ENCODE measurements at regions not wholly inside any gene's neighbourhood (a gene's known extent, or its start where the extent isn't known, plus 50 kb on each side); places are given as distances from the start of the nearest gene placed in this dataset.

GRCh38 chr7:120185940-120186682, 86.9 kb upstream of the KCND2 start:
- Histone ChIP-seq H3K9me2 (replicated peaks; ENCODE audit: control insufficient read depth, low read length) (no peaks in the 10 kb centered on the region), H4K20me1 (ENCODE audit: control insufficient read depth, insufficient read depth, low read depth, low read length) (no peaks in the 10 kb centered on the region), H3K27me3 (ENCODE audit: control insufficient read depth, low read length) (no peaks in the 10 kb centered on the region), H3K27ac (ENCODE audit: low read depth, low read length) (no peak overlapping the region), H3K9me3 (ENCODE audit: control insufficient read depth, insufficient read depth, low read length) (no peaks in the 10 kb centered on the region), H3K79me2 (ENCODE audit: control insufficient read depth, low read length) (no peaks in the 10 kb centered on the region), H3K4me2 (ENCODE audit: low read length) (no peak overlapping the region), H3K36me3 (ENCODE audit: control insufficient read depth, low read length) (no peaks in the 10 kb centered on the region), H3F3A (ENCODE audit: control insufficient read depth, insufficient read depth) (no peaks in the 10 kb centered on the region), H3K4me3 (ENCODE audit: low read length) (no peak overlapping the region), H3K4me1 (ENCODE audit: control insufficient read depth, low read length) (no peaks in the 10 kb centered on the region)
- TF ChIP-seq CTCF (IDR thresholded peaks at IDR 0.05; ENCODE audit: low read depth, low read length, poor library complexity, severe bottlenecking) (no peak), EZH2phosphoT487 (IDR thresholded peaks at IDR 0.05; ENCODE audit: borderline replicate concordance, low read length) (no peak)

- TF ChIP-seq CTCF (IDR thresholded peaks at IDR 0.05; ENCODE audit: low read depth, low read length, poor library complexity, severe bottlenecking) = no peak
- TF ChIP-seq EZH2phosphoT487 (IDR thresholded peaks at IDR 0.05; ENCODE audit: borderline replicate concordance, low read length) = no peak
- Histone ChIP-seq H3F3A (ENCODE audit: control insufficient read depth, insufficient read depth) (no peaks in the 10 kb centered on the region), H3K4me1 (ENCODE audit: control insufficient read depth, low read length) (no peaks in the 10 kb centered on the region), H3K4me3 (ENCODE audit: low read length) (no peak overlapping the region), H3K36me3 (ENCODE audit: control insufficient read depth, low read length) (no peaks in the 10 kb centered on the region), H3K4me2 (ENCODE audit: low read length) (no peak overlapping the region), H3K9me3 (ENCODE audit: control insufficient read depth, insufficient read depth, low read length) (no peaks in the 10 kb centered on the region), H3K27ac (ENCODE audit: low read depth, low read length) (no peak overlapping the region), H3K27me3 (ENCODE audit: control insufficient read depth, low read length) (no peaks in the 10 kb centered on the region), H3K9me2 (replicated peaks; ENCODE audit: control insufficient read depth, low read length) (no peaks in the 10 kb centered on the region), H4K20me1 (ENCODE audit: control insufficient read depth, insufficient read depth, low read depth, low read length) (no peaks in the 10 kb centered on the region), H3K79me2 (ENCODE audit: control insufficient read depth, low read length) (no peaks in the 10 kb centered on the region)
Measured at GRCh38 chr7:120186688-120187087, 86.3 kb upstream of the KCND2 start.

- TF ChIP-seq CTCF (IDR thresholded peaks at IDR 0.05; ENCODE audit: low read depth, low read length, poor library complexity, severe bottlenecking) = no peak
- TF ChIP-seq EZH2phosphoT487 (IDR thresholded peaks at IDR 0.05; ENCODE audit: borderline replicate concordance, low read length) = no peak
- H3K4me3 ChIP-seq (ENCODE audit: low read length) = no peak overlapping the region
- no peaks in the 10 kb centered on the region for H3K79me2 ChIP-seq (ENCODE audit: control insufficient read depth, low read length)
- no peaks in the 10 kb centered on the region for H3F3A ChIP-seq (ENCODE audit: control insufficient read depth, insufficient read depth)
- no peaks in the 10 kb centered on the region for H4K20me1 ChIP-seq (ENCODE audit: control insufficient read depth, insufficient read depth, low read depth, low read length)
- no peaks in the 10 kb centered on the region for H3K27me3 ChIP-seq (ENCODE audit: control insufficient read depth, low read length)
- no peak overlapping the region for H3K27ac ChIP-seq (ENCODE audit: low read depth, low read length)
- H3K4me2 ChIP-seq (ENCODE audit: low read length) = no peak overlapping the region
- H3K9me2 ChIP-seq (replicated peaks; ENCODE audit: control insufficient read depth, low read length) = no peaks in the 10 kb centered on the region
- no peaks in the 10 kb centered on the region for H3K36me3 ChIP-seq (ENCODE audit: control insufficient read depth, low read length)
- H3K9me3 ChIP-seq (ENCODE audit: control insufficient read depth, insufficient read depth, low read length) = no peaks in the 10 kb centered on the region
- H3K4me1 ChIP-seq (ENCODE audit: control insufficient read depth, low read length) = no peaks in the 10 kb centered on the region
Measured at GRCh38 chr7:120189623-120190022, 83.4 kb upstream of the KCND2 start.

All from DOHH2 (cell line).